Activated naive CD8-positive, alpha-beta T cell treated with anti-CD3 and anti-CD28 coated beads, Interleukin-2, amount 10 ng/mL, durations not matched to agents 7 days and 5 days (primary cell): ENCODE measurements at regions not wholly inside any gene's neighbourhood (a gene's known extent, or its start where the extent isn't known, plus 50 kb on each side); places are given as distances from the start of the nearest gene placed in this dataset.

Experiments
- ATAC-seq: fragments of 150-1000 bp; cut with Tn5 transposase; one replicate; pipeline ENCODE4 v1.10.0; 2021; ENCODE audit warnings: low read depth, moderate library complexity
- POLR2A ChIA-PET: fragments of 350-600 bp; sonication (Branson Sonifier 250); formaldehyde crosslinking; loops from one replicate; lab custom pipeline; 2021; ENCODE audit warnings: antibody characterized with exemption; lab: Charles Lee
- DNase-seq: peaks from one replicate; pipeline ENCODE4 v3.0.0; 2021
- H3K27ac Mint-ChIP-seq: one replicate; pipeline ENCODE4 v1.8.0; 2022; ENCODE audit warnings: mild to moderate bottlenecking, mixed read lengths
- H3K27me3 Mint-ChIP-seq: one replicate; pipeline ENCODE4 v1.8.0; 2022; ENCODE audit warnings: mild to moderate bottlenecking, moderate library complexity, mixed read lengths
- H3K36me3 Mint-ChIP-seq: one replicate; pipeline ENCODE4 v1.8.0; 2021; ENCODE audit warnings: mild to moderate bottlenecking, mixed read lengths
- H3K4me1 Mint-ChIP-seq: one replicate; pipeline ENCODE4 v1.8.0; 2021; ENCODE audit warnings: mixed read lengths
- H3K4me3 Mint-ChIP-seq: one replicate; pipeline ENCODE4 v1.8.0; 2022; ENCODE audit warnings: mild to moderate bottlenecking, moderate library complexity, mixed read lengths
- H3K9me3 Mint-ChIP-seq: one replicate; pipeline ENCODE4 v1.8.0; 2021; ENCODE audit warnings: mixed read lengths

GRCh38 chr7:23969443-23969842, 259.4 kb downstream of the STK31 start:
- POLR2A ChIA-PET = interaction anchor here (0.5 kb wide), 1 partner anchor 71 kb away, joined by 4 read pairs; no protein-coding TSS in a partner anchor

GRCh38 chr7:23970193-23970592, 260.2 kb downstream of the STK31 start:
- H3K9me3 Mint-ChIP-seq = no peaks in the 10 kb centered on the region
- peaks cover 8% of the 10 kb centered on the region for H3K27me3 Mint-ChIP-seq
- POLR2A ChIA-PET = no interaction called here
- H3K4me1 Mint-ChIP-seq = no peaks in the 10 kb centered on the region
- H3K4me3 Mint-ChIP-seq = no peak overlapping the region
- no peak for ATAC-seq
- no peak for DNase-seq
- no peak overlapping the region for H3K27ac Mint-ChIP-seq
- H3K36me3 Mint-ChIP-seq = no peaks in the 10 kb centered on the region

More at GRCh38 chr7:23969443-23969842, 259.4 kb downstream of the STK31 start:
- H3K9me3 Mint-ChIP-seq = no peaks in the 10 kb centered on the region
- no peak overlapping the region for H3K4me3 Mint-ChIP-seq
- H3K36me3 Mint-ChIP-seq = no peaks in the 10 kb centered on the region
- H3K27ac Mint-ChIP-seq = no peak overlapping the region
- H3K27me3 Mint-ChIP-seq = peaks cover 8% of the 10 kb centered on the region
- no peak for DNase-seq
- H3K4me1 Mint-ChIP-seq = no peaks in the 10 kb centered on the region
- ATAC-seq = no peak

- Mint-ChIP-seq H3K9me3 (no peaks in the 10 kb centered on the region), H3K4me1 (no peaks in the 10 kb centered on the region), H3K4me3 (no peak overlapping the region), H3K36me3 (no peaks in the 10 kb centered on the region), H3K27ac (no peak overlapping the region), H3K27me3 (peaks cover 11% of the 10 kb centered on the region)
- DNase-seq = no peak
- POLR2A ChIA-PET = no interaction called here
- ATAC-seq = no peak
These were observed 261.0 kb downstream of the STK31 start for GRCh38 chr7:23971031-23971430.

DNA sequence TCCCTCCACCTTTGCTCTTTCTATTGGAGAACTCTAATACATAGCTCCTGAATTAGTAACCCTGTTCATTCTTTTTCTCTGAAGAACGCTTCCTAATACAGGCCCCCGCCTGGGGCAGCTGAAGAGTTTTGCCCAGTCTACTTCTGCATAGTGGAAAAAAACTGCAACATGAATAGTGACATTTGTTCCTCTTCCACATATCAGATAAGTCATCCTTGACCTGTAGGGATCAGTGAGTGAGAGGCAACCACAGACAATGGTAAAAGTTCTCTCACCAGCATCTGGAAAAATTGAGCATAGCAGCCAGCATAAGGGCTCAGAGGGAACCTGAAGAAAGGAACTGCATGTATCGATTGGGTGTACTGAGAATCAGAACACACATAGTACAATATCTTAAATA, 262.0 kb downstream of the STK31 start:
- no peaks in the 10 kb centered on the region for H3K4me1 Mint-ChIP-seq
- no peak overlapping the region for H3K27ac Mint-ChIP-seq
- H3K9me3 Mint-ChIP-seq = no peaks in the 10 kb centered on the region
- H3K27me3 Mint-ChIP-seq = peaks cover 13% of the 10 kb centered on the region
- no peak for DNase-seq
- POLR2A ChIA-PET = no interaction called here
- H3K36me3 Mint-ChIP-seq = no peaks in the 10 kb centered on the region
- no peak for ATAC-seq
- H3K4me3 Mint-ChIP-seq = no peak overlapping the region

GRCh38 chr7:23973264-23973663, 263.2 kb downstream of the STK31 start:
- H3K9me3 Mint-ChIP-seq = no peaks in the 10 kb centered on the region
- ATAC-seq (no peak), DNase-seq (no peak)
- POLR2A ChIA-PET = no interaction called here
- no peak overlapping the region for H3K4me3 Mint-ChIP-seq
- no peak overlapping the region for H3K27ac Mint-ChIP-seq
- H3K4me1 Mint-ChIP-seq = no peaks in the 10 kb centered on the region
- H3K27me3 Mint-ChIP-seq = peaks cover 11% of the 10 kb centered on the region
- H3K36me3 Mint-ChIP-seq = no peaks in the 10 kb centered on the region

- POLR2A ChIA-PET = interaction anchor here (0.7 kb wide), 1 partner anchor 203 kb away, joined by 3 read pairs; no protein-coding TSS in a partner anchor
- Mint-ChIP-seq H3K9me3 (peaks cover 10% of the 10 kb centered on the region), H3K4me3 (no peak overlapping the region), H3K27me3 (peaks cover 10% of the 10 kb centered on the region), H3K36me3 (no peaks in the 10 kb centered on the region), H3K27ac (no peak overlapping the region), H3K4me1 (no peaks in the 10 kb centered on the region)
- ATAC-seq = no peak
- DNase-seq = no peak
These were observed 270.1 kb downstream of the STK31 start for GRCh38 chr7:23980081-23980480.

DNA sequence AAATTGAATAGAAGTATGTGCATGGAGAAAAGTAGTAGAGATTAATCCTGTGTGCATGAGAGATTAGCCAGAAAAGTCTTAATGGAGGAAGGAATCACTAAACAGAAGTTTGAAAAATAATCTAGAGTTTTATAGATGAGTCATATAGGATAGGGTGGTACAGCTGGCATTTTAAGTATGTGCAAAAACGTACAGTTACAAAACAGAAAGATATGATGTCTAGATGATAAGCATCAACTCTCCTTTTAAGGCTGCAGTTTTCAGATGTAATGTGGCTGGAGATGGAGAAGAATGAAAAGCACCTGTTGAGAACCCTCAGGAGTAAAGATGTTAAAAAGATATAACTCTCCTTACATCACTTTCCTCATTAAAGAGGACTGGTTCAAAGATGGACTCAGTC, 271.3 kb downstream of the STK31 start:
- peaks cover 9% of the 10 kb centered on the region for H3K27me3 Mint-ChIP-seq
- POLR2A ChIA-PET = no interaction called here
- H3K4me3 Mint-ChIP-seq = no peak overlapping the region
- no peaks in the 10 kb centered on the region for H3K36me3 Mint-ChIP-seq
- H3K9me3 Mint-ChIP-seq = peaks cover 10% of the 10 kb centered on the region
- DNase-seq (no peak), ATAC-seq (no peak)
- no peak overlapping the region for H3K27ac Mint-ChIP-seq
- no peaks in the 10 kb centered on the region for H3K4me1 Mint-ChIP-seq

GRCh38 chr7:23981758-23982157, 271.7 kb downstream of the STK31 start:
- ATAC-seq (no peak), DNase-seq (no peak)
- no peak overlapping the region for H3K27ac Mint-ChIP-seq
- H3K36me3 Mint-ChIP-seq = no peaks in the 10 kb centered on the region
- H3K9me3 Mint-ChIP-seq = peaks cover 10% of the 10 kb centered on the region
- H3K4me1 Mint-ChIP-seq = no peaks in the 10 kb centered on the region
- H3K27me3 Mint-ChIP-seq = peaks cover 13% of the 10 kb centered on the region
- POLR2A ChIA-PET = no interaction called here
- H3K4me3 Mint-ChIP-seq = no peak overlapping the region

DNA sequence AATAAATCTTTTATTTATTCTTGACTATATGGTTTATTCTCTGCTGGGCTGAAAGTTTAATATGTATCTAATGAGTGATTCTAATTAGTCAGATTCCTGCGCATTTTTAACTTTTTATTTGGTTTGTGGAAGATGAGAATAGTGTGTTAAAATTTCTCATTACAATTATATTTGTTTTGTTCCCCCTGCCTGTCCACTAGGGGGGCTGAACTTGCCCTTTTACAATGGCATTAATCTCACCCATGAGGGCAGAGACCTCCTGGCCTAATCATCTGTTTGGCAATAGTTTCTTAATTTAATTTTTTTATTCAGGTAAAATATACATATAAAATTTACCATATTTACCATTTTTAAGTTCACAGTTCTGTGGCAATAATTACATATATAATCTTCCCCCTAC, 278.5 kb upstream of the NPY start:
- ATAC-seq = no peak
- no peak overlapping the region for H3K4me3 Mint-ChIP-seq
- H3K9me3 Mint-ChIP-seq = peaks cover 1% of the 10 kb centered on the region
- H3K4me1 Mint-ChIP-seq = no peaks in the 10 kb centered on the region
- H3K27ac Mint-ChIP-seq = no peak overlapping the region
- DNase-seq = no peak
- H3K36me3 Mint-ChIP-seq = no peaks in the 10 kb centered on the region
- H3K27me3 Mint-ChIP-seq = peaks cover 5% of the 10 kb centered on the region
- POLR2A ChIA-PET = no interaction called here

- no peaks in the 10 kb centered on the region for H3K4me1 Mint-ChIP-seq
- no peaks in the 10 kb centered on the region for H3K36me3 Mint-ChIP-seq
- ATAC-seq = no peak
- DNase-seq = no peak
- peaks cover 3% of the 10 kb centered on the region for H3K9me3 Mint-ChIP-seq
- H3K27me3 Mint-ChIP-seq = peaks cover 16% of the 10 kb centered on the region
- H3K4me3 Mint-ChIP-seq = no peak overlapping the region
- H3K27ac Mint-ChIP-seq = no peak overlapping the region
- POLR2A ChIA-PET = no interaction called here
These were observed 273.5 kb upstream of the NPY start for GRCh38 chr7:24010495-24010894.

GRCh38 chr7:24017519-24017918, 266.5 kb upstream of the NPY start:
- Mint-ChIP-seq H3K4me1 (no peaks in the 10 kb centered on the region), H3K9me3 (no peaks in the 10 kb centered on the region), H3K36me3 (no peaks in the 10 kb centered on the region)

DNA sequence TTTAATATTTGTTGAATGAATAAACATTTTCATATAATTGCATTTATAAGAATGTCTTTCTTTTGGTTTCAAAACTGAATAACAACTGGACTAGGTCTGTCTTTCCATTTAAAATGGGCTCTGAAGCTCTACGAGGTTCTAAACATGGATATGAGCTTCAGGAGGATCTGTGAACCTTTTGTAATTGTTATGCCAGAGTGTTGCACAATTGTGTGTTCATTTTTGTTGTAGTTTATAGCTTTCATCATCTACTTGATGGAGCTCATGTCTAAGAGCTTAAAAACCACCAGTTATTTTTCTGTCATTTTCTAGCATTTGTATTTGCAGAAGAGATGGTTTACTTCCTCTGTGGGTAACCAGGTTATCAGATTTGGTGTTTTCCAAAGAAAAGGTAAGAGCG, 265.7 kb upstream of the NPY start:
- no peak overlapping the region for H3K4me3 Mint-ChIP-seq
- ATAC-seq (no peak), DNase-seq (no peak)
- peaks cover 3% of the 10 kb centered on the region for H3K27me3 Mint-ChIP-seq
- POLR2A ChIA-PET = no interaction called here
- H3K4me1 Mint-ChIP-seq = no peaks in the 10 kb centered on the region
- no peaks in the 10 kb centered on the region for H3K9me3 Mint-ChIP-seq
- H3K27ac Mint-ChIP-seq = no peak overlapping the region
- H3K36me3 Mint-ChIP-seq = no peaks in the 10 kb centered on the region

More at GRCh38 chr7:24017519-24017918, 266.5 kb upstream of the NPY start:
- peaks cover 5% of the 10 kb centered on the region for H3K27me3 Mint-ChIP-seq
- H3K27ac Mint-ChIP-seq = no peak overlapping the region
- DNase-seq (no peak), ATAC-seq (no peak)
- POLR2A ChIA-PET = no interaction called here
- H3K4me3 Mint-ChIP-seq = no peak overlapping the region

- no peaks in the 10 kb centered on the region for H3K9me3 Mint-ChIP-seq
- ATAC-seq = no peak
- no peaks in the 10 kb centered on the region for H3K4me1 Mint-ChIP-seq
- H3K4me3 Mint-ChIP-seq = no peak overlapping the region
- DNase-seq = no peak
- POLR2A ChIA-PET = no interaction called here
- no peaks in the 10 kb centered on the region for H3K36me3 Mint-ChIP-seq
- H3K27me3 Mint-ChIP-seq = peaks cover 3% of the 10 kb centered on the region
- no peak overlapping the region for H3K27ac Mint-ChIP-seq
These were observed 264.1 kb upstream of the NPY start for GRCh38 chr7:24019841-24020240.

GRCh38 chr7:24024276-24025068, 259.5 kb upstream of the NPY start:
- H3K27ac Mint-ChIP-seq = no peak overlapping the region
- POLR2A ChIA-PET = no interaction called here
- no peaks in the 10 kb centered on the region for H3K36me3 Mint-ChIP-seq
- H3K27me3 Mint-ChIP-seq = peaks cover 4% of the 10 kb centered on the region
- DNase-seq (no peak), ATAC-seq (no peak)
- no peaks in the 10 kb centered on the region for H3K4me1 Mint-ChIP-seq
- H3K9me3 Mint-ChIP-seq = no peaks in the 10 kb centered on the region
- H3K4me3 Mint-ChIP-seq = no peak overlapping the region
